CD4-positive, alpha-beta T cell treated with Interleukin-12 subunit alpha and Interleukin-12 subunit beta, for 1 hour (primary cell): ENCODE measurements at regions not wholly inside any gene's neighbourhood (a gene's known extent, or its start where the extent isn't known, plus 50 kb on each side); places are given as distances from the start of the nearest gene placed in this dataset.

Experiments used
- DNase-seq: peaks from one replicate; pipeline ENCODE4 v3.0.0-alpha.2; 2020

- no peak for DNase-seq
These were observed 132.8 kb upstream of the CPM start for GRCh38 chr12:69065775-69066174.

GRCh38 chr12:69066492-69067373, 133.8 kb upstream of the CPM start:
- no peak for DNase-seq

- DNase-seq, result no peak
These were observed 134.7 kb upstream of the CPM start for GRCh38 chr12:69067713-69068112.

GRCh38 chr12:69068448-69068847, 135.5 kb upstream of the CPM start:
- DNase-seq, result no peak

- no peak for DNase-seq
These were observed 136.5 kb upstream of the CPM start for GRCh38 chr12:69069479-69069878.

- DNase-seq, result peak; percentile 55
These were observed 137.5 kb upstream of the CPM start for GRCh38 chr12:69070319-69071090.

GRCh38 chr12:69071091-69071370, 138.1 kb upstream of the CPM start:
- no peak for DNase-seq

- no peak for DNase-seq
These were observed 140.1 kb upstream of the CPM start for GRCh38 chr12:69073035-69073434.

- DNase-seq, result no peak
These were observed 141.8 kb upstream of the CPM start for GRCh38 chr12:69074556-69075349.

GRCh38 chr12:69083689-69084088, 150.7 kb upstream of the CPM start:
- no peak for DNase-seq

- DNase-seq, result no peak
These were observed 151.9 kb upstream of the CPM start for GRCh38 chr12:69084816-69085378.

GRCh38 chr12:69085852-69086251, 152.9 kb upstream of the CPM start:
- no peak for DNase-seq

GRCh38 chr12:69087986-69088385, 151.4 kb upstream of the CPSF6 start:
- no peak for DNase-seq

- DNase-seq, result no peak
These were observed 148.6 kb upstream of the CPSF6 start for GRCh38 chr12:69090722-69091121.

GRCh38 chr12:69091442-69092017, 147.8 kb upstream of the CPSF6 start:
- DNase-seq, result no peak

GRCh38 chr12:69092137-69092536, 147.2 kb upstream of the CPSF6 start:
- no peak for DNase-seq

GRCh38 chr12:69094606-69095216, 144.7 kb upstream of the CPSF6 start:
- DNase-seq, result no peak

- no peak for DNase-seq
These were observed 143.4 kb upstream of the CPSF6 start for GRCh38 chr12:69095765-69096477.

GRCh38 chr12:69096669-69097335, 142.6 kb upstream of the CPSF6 start:
- no peak for DNase-seq

- DNase-seq, result no peak
These were observed 141.6 kb upstream of the CPSF6 start for GRCh38 chr12:69097619-69098368.
